IMR-90 (cell line): ENCODE measurements at regions not wholly inside any gene's neighbourhood (a gene's known extent, or its start where the extent isn't known, plus 50 kb on each side); places are given as distances from the start of the nearest gene placed in this dataset.
A peak's percentile ranks its signal among the peaks of the same experiment; 100 is the strongest.

Experiments used
- ATAC-seq: fragments of 200-7000 bp; cut with Tn5 transposase; 2 replicates; pipeline ENCODE4 v1.9.1; 2020; ENCODE audit warnings: low read depth, mild to moderate bottlenecking, moderate library complexity
- BruUV-seq: library from RNA; stranded (reverse); fragments of 400-500 nt; replicated peaks from 2 replicates; lab custom pipeline; 2021; lab: Mats Ljungman, UMichigan
- CTCF ChIA-PET: fragments of 300-600 bp; formaldehyde crosslinking; extraction: SDS; loops from one replicate; lab custom pipeline; 2021; ENCODE audit warnings: antibody characterized with exemption; lab: Yijun Ruan, JAX
- POLR2A ChIA-PET: fragments of 300-600 bp; sonication (Branson Sonifier 250); formaldehyde crosslinking; loops from one replicate; lab custom pipeline; 2022; ENCODE audit warnings: antibody characterized with exemption; ENCODE audit not compliant: unreplicated experiment; lab: Charles Lee
- DNase-seq: peaks from one replicate; pipeline ENCODE4 v3.0.0; 2013
- H2AFZ ChIP-seq: replicated peaks from 2 replicates; pipeline ENCODE3; 2013; ENCODE audit warnings: low read length, mild to moderate bottlenecking; ENCODE audit not compliant: poor library complexity
- H2AK5ac ChIP-seq: 2 replicates; pipeline ENCODE4 v1.6.1; 2013; ENCODE audit warnings: low read depth, low read length, inconsistent platforms
- H2AK9ac ChIP-seq: replicated peaks from 2 replicates; pipeline ENCODE3; 2013; ENCODE audit warnings: mild to moderate bottlenecking, low read depth, low read length, moderate library complexity; ENCODE audit not compliant: poor library complexity
- H2BK120ac ChIP-seq: 2 replicates; pipeline ENCODE4 v1.6.1; 2013; ENCODE audit warnings: low read depth, low read length, inconsistent platforms
- H2BK15ac ChIP-seq: 3 replicates; pipeline ENCODE4 v1.6.1; 2013; ENCODE audit warnings: low read depth, low read length, inconsistent platforms
- H2BK20ac ChIP-seq: 2 replicates; pipeline ENCODE4 v1.6.1; 2013; ENCODE audit warnings: low read depth, mild to moderate bottlenecking, inconsistent platforms, low read length, moderate library complexity
- H2BK5ac ChIP-seq: 2 replicates; pipeline ENCODE4 v1.6.1; 2013; ENCODE audit warnings: mild to moderate bottlenecking, low read depth, low read length, inconsistent platforms; ENCODE audit not compliant: poor library complexity, severe bottlenecking
- H3K14ac ChIP-seq: replicated peaks from 2 replicates; pipeline ENCODE4 v1.6.1; 2013; ENCODE audit warnings: low read depth, low read length, inconsistent platforms
- H3K18ac ChIP-seq: 2 replicates; pipeline ENCODE4 v1.6.1; 2013; ENCODE audit warnings: low read depth, low read length, control low read depth
- H3K23ac ChIP-seq: 2 replicates; pipeline ENCODE4 v1.6.1; 2013; ENCODE audit warnings: low read depth, low read length, inconsistent platforms
- H3K27ac ChIP-seq: 2 replicates; pipeline ENCODE4 v1.5.1; 2013; ENCODE audit warnings: mild to moderate bottlenecking, control low read depth, low read length; ENCODE audit not compliant: insufficient read depth
- H3K27me3 ChIP-seq: 2 replicates; pipeline ENCODE4 v1.6.1; 2013; ENCODE audit warnings: low read length; ENCODE audit not compliant: control insufficient read depth, insufficient read depth
- H3K36me3 ChIP-seq: 2 replicates; pipeline ENCODE4 v1.6.1; 2013; ENCODE audit warnings: low read length, mixed read lengths; ENCODE audit not compliant: control insufficient read depth, insufficient read depth
- H3K4ac ChIP-seq: 2 replicates; pipeline ENCODE4 v1.6.1; 2013; ENCODE audit warnings: low read depth, low read length, inconsistent platforms
- H3K4me1 ChIP-seq: 2 replicates; pipeline ENCODE4 v1.6.1; 2013; ENCODE audit warnings: low read length, mixed read lengths; ENCODE audit not compliant: control insufficient read depth, insufficient read depth
- H3K4me2 ChIP-seq: 2 replicates; pipeline ENCODE4 v1.6.1; 2013; ENCODE audit warnings: low read depth, mild to moderate bottlenecking, control low read depth, low read length, moderate library complexity
- H3K4me3 ChIP-seq: 2 replicates; pipeline ENCODE4 v1.5.1; 2013; ENCODE audit warnings: low read depth, mild to moderate bottlenecking, control low read depth, low read length, moderate library complexity; ENCODE audit not compliant: insufficient read depth
- H3K56ac ChIP-seq: 2 replicates; pipeline ENCODE4 v1.6.1; 2013; ENCODE audit warnings: low read length, inconsistent platforms; ENCODE audit not compliant: insufficient read depth; ENCODE audit errors: extremely low read depth
- H3K79me1 ChIP-seq, 2 experiments: 2 replicates each; pipeline ENCODE4 v1.6.1; 2013; ENCODE audit warnings: low read length in 2 of 2, inconsistent platforms in 1 of 2, low read depth in 1 of 2
- H3K9ac ChIP-seq: 2 replicates; pipeline ENCODE4 v1.6.1; 2013; ENCODE audit warnings: low read depth, low read length, control low read depth
- H3K9me1 ChIP-seq: 2 replicates; pipeline ENCODE4 v1.6.1; 2013; ENCODE audit warnings: low read length, inconsistent platforms; ENCODE audit not compliant: insufficient read depth
- H3K9me3 ChIP-seq: 2 replicates; pipeline ENCODE4 v1.6.1; 2013; ENCODE audit warnings: low read length; ENCODE audit not compliant: control insufficient read depth, insufficient read depth
- H4K20me1 ChIP-seq: 2 replicates; pipeline ENCODE4 v1.6.1; 2013; ENCODE audit warnings: low read length, inconsistent platforms; ENCODE audit not compliant: insufficient read depth
- H4K5ac ChIP-seq: 2 replicates; pipeline ENCODE4 v1.6.1; 2013; ENCODE audit warnings: mild to moderate bottlenecking, low read depth, low read length, control low read depth
- H4K8ac ChIP-seq, 2 experiments: 2 replicates each; pipeline ENCODE4 v1.6.1; 2013; ENCODE audit warnings: low read depth in 2 of 2, low read length in 2 of 2, control low read depth in 1 of 2, inconsistent platforms in 1 of 2
- H4K91ac ChIP-seq: 2 replicates; pipeline ENCODE4 v1.6.1; 2013; ENCODE audit warnings: low read depth, low read length, inconsistent platforms; ENCODE audit not compliant: insufficient read depth
- CEBPB ChIP-seq: IDR thresholded peaks from 2 replicates; pipeline ENCODE4 v1.6.1; 2012; ENCODE audit warnings: low read depth, low read length, improper control_type of control experiment
- FOS ChIP-seq: fragments of 150-350 bp; IDR thresholded peaks from 2 replicates; pipeline ENCODE4 v1.6.1; 2016; ENCODE audit warnings: low read depth, low read length
- RAD21 ChIP-seq: IDR thresholded peaks from 2 replicates; pipeline ENCODE4 v1.6.1; 2012; ENCODE audit warnings: low read length, improper control_type of control experiment
- RFX5 ChIP-seq: IDR thresholded peaks from 2 replicates; pipeline ENCODE4 v1.8.0; 2012; ENCODE audit warnings: low read depth, mild to moderate bottlenecking, low read length, moderate library complexity
- WGBS, 2 experiments: methylation state at CpG; one replicate each; pipeline versions ENCODE4 v1.1.5 to v1.1.7; 2013; ENCODE audit warnings: missing lambda C conversion rate in 2 of 2; ENCODE audit not compliant: insufficient read length in 1 of 2; ENCODE audit errors: extremely low coverage in 2 of 2; 5-methylcytosine and 5-hydroxymethylcytosine counted together
- dilution Hi-C: fragments of 300-500 bp; cut with HindIII; formaldehyde crosslinking; loops from one replicate; pipeline ENCODE4 v1.14.3; 2018; ENCODE audit warnings: low sequenced_read_pairs; ENCODE audit not compliant: unreplicated experiment
- in situ Hi-C: fragments of 300-500 bp; cut with MboI; formaldehyde crosslinking; loops from 3 replicates; pipeline ENCODE4 v1.14.3; 2019; ENCODE audit warnings: low sequenced_read_pairs, inconsistent platforms, mixed read lengths
- intact Hi-C: fragments of 100-400 bp; cut with micrococcal nuclease; formaldehyde crosslinking; loops from 2 replicates; pipeline ENCODE4 v1.10.0; 2022

DNA sequence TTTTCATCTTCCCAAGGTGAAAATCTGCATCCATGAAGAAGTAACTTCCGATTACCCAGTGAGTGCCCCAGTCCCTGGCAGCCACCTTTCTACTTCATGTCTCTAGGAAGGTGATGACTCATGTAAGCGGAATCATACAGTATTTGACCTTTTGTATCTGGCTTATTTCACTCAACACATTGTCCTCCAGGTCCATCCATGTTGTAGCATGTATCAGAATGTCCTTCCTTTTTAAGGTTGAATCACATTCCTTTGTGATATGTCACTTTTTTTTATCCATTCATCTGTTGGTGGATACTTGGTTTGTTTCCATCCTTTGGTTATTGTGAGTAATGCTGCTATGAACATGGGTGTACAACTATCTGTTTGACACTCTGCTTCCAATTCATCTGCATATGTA lies 176.3 kb upstream of the CDYL start:
- H3K9ac ChIP-seq: no peak overlapping the region
- dilution Hi-C loops (no loop called here), intact Hi-C loops (no loop called here), in situ Hi-C loops (no loop called here)
- H4K8ac ChIP-seq: no peak overlapping the region
- no peak overlapping the region for H3K4me2 ChIP-seq
- no peak overlapping the region for H4K5ac ChIP-seq
- POLR2A ChIA-PET: no interaction called here
- no peaks in the 10 kb centered on the region for H3K36me3 ChIP-seq
- no peak overlapping the region for H2BK15ac ChIP-seq
- no TSS peak for BruUV-seq
- DNase-seq: peak; percentile 84
- ATAC-seq: peak; percentile 60
- no peak overlapping the region for H3K56ac ChIP-seq
- TF ChIP-seq RFX5: no peak
- TF ChIP-seq RAD21: no peak
- TF ChIP-seq FOS: peak; percentile 38; the same call in 1 of the 2 replicates
- no peak for TF ChIP-seq CEBPB
- no peak overlapping the region for H3K4me3 ChIP-seq
- no CpG with 5 or more reads among the region's 2 CpGs for WGBS, 2 experiments
- no peak overlapping the region for H3K27ac ChIP-seq
- no peak overlapping the region for H2AK9ac ChIP-seq
- no peak overlapping the region for H4K91ac ChIP-seq
- no peak overlapping the region for H3K23ac ChIP-seq
- H2BK20ac ChIP-seq: peak overlapping the region; percentile 69
- H2AK5ac ChIP-seq: no peak overlapping the region
- CTCF ChIA-PET: no interaction called here
- H3K4ac ChIP-seq: no peak overlapping the region
- peak overlapping the region; percentile 29; the same call in 1 of the 2 replicates for H2BK120ac ChIP-seq
- H3K14ac ChIP-seq: no peak overlapping the region
- H3K9me1 ChIP-seq: peaks cover 17% of the 10 kb centered on the region
- no peaks in the 10 kb centered on the region for H3K27me3 ChIP-seq
- no peaks in the 10 kb centered on the region for H4K20me1 ChIP-seq
- no peak overlapping the region for H2AFZ ChIP-seq
- no peaks in the 10 kb centered on the region for H3K79me1 ChIP-seq
- no peaks in the 10 kb centered on the region for H3K9me3 ChIP-seq
- H3K18ac ChIP-seq: no peak overlapping the region
- H3K4me1 ChIP-seq: peaks cover 9% of the 10 kb centered on the region
- H2BK5ac ChIP-seq: no peak overlapping the region
